GM13976 (cell line): ENCODE measurements at regions not wholly inside any gene's neighbourhood (a gene's known extent, or its start where the extent isn't known, plus 50 kb on each side); places are given as distances from the start of the nearest gene placed in this dataset.

Experiments
- DNase-seq: peaks from one replicate; pipeline ENCODE4 v3.0.0; 2012; ENCODE audit warnings: low spot score
- in situ Hi-C: fragments of 300-500 bp; cut with MboI; formaldehyde crosslinking; loops from one replicate; pipeline ENCODE4 v1.12.0; 2022; ENCODE audit warnings: low sequenced_read_pairs, mixed read lengths, inconsistent platforms; ENCODE audit not compliant: unreplicated experiment
- TF ChIP-seq, protein P1 (sequence below): IDR thresholded peaks from 2 replicates; pipeline ENCODE4 v1.5.1; 2012; ENCODE audit warnings: borderline replicate concordance, mild to moderate bottlenecking; ENCODE audit not compliant: insufficient read depth; ENCODE audit errors: extremely low read depth, missing control alignments, control extremely low read depth

DNA sequence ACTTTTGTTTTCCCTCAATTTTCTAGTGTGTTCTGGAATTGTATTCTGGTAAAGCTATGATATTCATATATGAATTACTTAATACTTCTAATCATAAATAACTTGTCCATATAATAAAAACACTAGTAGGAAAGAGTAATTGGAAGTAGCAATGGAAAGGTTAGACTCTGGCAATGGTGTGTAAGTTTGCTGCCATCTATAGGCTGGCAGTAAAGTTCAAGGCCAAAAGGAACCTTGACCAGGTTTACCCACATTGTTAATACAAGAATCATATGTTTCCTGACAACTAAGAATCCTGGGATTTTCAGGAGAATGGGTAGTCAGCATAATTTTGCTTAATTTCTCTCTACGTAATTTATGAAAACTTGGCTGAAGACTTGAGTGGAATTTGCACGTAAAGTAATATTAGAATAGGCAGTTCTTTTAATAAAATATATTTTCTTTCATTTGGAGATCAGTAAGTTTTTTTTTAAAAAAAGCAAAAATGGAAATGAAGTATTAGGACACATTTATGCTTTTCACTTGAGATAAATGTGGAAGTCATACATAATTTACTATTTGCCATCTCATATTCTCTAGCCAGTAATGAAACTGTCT, 926.7 kb downstream of the GALC start:
- no peak for DNase-seq
- TF ChIP-seq, protein P1, sequence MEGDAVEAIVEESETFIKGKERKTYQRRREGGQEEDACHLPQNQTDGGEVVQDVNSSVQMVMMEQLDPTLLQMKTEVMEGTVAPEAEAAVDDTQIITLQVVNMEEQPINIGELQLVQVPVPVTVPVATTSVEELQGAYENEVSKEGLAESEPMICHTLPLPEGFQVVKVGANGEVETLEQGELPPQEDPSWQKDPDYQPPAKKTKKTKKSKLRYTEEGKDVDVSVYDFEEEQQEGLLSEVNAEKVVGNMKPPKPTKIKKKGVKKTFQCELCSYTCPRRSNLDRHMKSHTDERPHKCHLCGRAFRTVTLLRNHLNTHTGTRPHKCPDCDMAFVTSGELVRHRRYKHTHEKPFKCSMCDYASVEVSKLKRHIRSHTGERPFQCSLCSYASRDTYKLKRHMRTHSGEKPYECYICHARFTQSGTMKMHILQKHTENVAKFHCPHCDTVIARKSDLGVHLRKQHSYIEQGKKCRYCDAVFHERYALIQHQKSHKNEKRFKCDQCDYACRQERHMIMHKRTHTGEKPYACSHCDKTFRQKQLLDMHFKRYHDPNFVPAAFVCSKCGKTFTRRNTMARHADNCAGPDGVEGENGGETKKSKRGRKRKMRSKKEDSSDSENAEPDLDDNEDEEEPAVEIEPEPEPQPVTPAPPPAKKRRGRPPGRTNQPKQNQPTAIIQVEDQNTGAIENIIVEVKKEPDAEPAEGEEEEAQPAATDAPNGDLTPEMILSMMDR, result no peak

GRCh38 chr14:87065366-87065765, 927.6 kb downstream of the GALC start:
- in situ Hi-C loops, result no loop called here
- DNase-seq, result no peak
- TF ChIP-seq, protein P1, result no peak

More for the DNA sequence above, 926.7 kb downstream of the GALC start:
- in situ Hi-C loops, result no loop called here

GRCh38 chr14:87063181-87063580, 929.8 kb downstream of the GALC start:
- in situ Hi-C loops, result no loop called here
- TF ChIP-seq, protein P1, result no peak
- DNase-seq, result no peak

- TF ChIP-seq, protein P1, result no peak
- in situ Hi-C loops, result no loop called here
- no peak for DNase-seq
These were observed 932.6 kb downstream of the GALC start for GRCh38 chr14:87060405-87060804.

GRCh38 chr14:87059060-87059839, 933.7 kb downstream of the GALC start:
- in situ Hi-C loops, result no loop called here
- DNase-seq, result no peak
- TF ChIP-seq, protein P1, result no peak

DNA sequence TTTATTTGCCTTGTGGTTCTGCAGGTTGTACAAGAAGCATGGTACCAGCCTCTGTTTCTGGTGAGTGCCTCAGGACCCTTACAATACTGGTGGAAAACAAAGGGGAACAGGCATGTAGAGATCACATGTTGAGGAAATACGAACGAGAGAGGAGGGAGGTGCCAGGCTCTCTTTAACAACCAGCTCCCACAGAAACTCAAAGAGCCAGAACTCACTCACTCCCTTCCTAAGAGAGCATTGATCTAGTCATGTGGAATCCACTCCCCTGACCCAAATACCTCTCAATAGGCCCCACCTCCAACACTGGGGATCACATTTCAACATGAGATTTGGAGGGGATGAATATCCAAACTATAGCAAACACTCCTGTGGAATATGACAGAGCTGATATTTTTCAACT, 938.0 kb downstream of the GALC start:
- TF ChIP-seq, protein P1, result no peak
- in situ Hi-C loops, result no loop called here
- no peak for DNase-seq
